D721Med (cell line): ENCODE measurements at regions not wholly inside any gene's neighbourhood (a gene's known extent, or its start where the extent isn't known, plus 50 kb on each side); places are given as distances from the start of the nearest gene placed in this dataset.

Source experiments
- DNase-seq: peaks from one replicate; pipeline ENCODE4 v3.0.0; 2011; ENCODE audit warnings: low spot score; ENCODE audit not compliant: insufficient read length
- FAIRE-seq: peaks from 2 replicates; lab custom pipeline; 2011; peaks lifted over from hg19 to GRCh38; lab: Jason Lieb, UNC
- TF ChIP-seq, protein P1 (sequence below): IDR thresholded peaks from 2 replicates; pipeline ENCODE4 v1.5.1; 2012; ENCODE audit warnings: mild to moderate bottlenecking, control low read depth; ENCODE audit not compliant: insufficient read depth; ENCODE audit errors: missing control alignments

GRCh38 chr5:21665524-21665923 is 1187.6 kb downstream of the CDH12 start:
- DNase-seq = no peak
- FAIRE-seq = no peak
- TF ChIP-seq, protein P1, sequence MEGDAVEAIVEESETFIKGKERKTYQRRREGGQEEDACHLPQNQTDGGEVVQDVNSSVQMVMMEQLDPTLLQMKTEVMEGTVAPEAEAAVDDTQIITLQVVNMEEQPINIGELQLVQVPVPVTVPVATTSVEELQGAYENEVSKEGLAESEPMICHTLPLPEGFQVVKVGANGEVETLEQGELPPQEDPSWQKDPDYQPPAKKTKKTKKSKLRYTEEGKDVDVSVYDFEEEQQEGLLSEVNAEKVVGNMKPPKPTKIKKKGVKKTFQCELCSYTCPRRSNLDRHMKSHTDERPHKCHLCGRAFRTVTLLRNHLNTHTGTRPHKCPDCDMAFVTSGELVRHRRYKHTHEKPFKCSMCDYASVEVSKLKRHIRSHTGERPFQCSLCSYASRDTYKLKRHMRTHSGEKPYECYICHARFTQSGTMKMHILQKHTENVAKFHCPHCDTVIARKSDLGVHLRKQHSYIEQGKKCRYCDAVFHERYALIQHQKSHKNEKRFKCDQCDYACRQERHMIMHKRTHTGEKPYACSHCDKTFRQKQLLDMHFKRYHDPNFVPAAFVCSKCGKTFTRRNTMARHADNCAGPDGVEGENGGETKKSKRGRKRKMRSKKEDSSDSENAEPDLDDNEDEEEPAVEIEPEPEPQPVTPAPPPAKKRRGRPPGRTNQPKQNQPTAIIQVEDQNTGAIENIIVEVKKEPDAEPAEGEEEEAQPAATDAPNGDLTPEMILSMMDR = no peak

DNA sequence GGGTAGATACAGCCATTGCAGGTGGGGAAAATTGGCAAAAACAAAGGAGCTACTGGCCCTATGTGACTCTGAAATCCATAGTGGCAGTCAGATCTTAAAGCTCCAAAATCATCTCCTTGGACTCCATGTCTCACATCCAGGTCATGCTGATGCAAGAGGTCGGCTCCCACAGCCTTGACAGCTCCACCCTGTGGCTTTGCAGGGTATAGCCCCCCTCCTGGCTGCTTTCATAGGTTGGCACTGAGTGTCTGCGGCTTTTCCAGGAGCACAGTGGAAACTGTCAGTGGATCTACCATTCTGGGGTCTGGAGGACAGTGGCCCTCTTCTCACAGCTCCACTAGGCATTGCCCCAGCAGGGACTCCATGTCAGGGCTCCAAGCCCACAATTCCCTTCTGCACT is 1190.1 kb downstream of the CDH12 start:
- DNase-seq = no peak
- TF ChIP-seq, protein P1 = no peak
- FAIRE-seq = no peak

DNA sequence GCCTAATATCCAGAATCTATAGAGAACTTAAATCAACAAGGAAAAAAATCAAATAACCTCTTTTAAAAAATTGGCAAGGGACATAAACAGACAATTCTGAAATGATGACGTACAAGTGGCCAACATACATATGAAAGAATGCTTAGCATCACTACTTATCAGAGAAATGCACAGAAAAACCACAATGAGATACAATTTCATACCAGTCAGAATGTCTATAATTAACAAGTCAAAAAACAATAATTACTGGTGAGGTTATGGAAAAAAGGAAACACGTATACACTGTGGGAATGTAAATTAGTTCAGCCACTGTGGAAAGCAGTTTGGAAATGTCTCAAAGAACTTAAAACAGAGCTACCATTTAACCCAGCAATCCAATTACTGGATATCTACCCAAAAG is 1192.0 kb downstream of the CDH12 start:
- no peak for DNase-seq
- TF ChIP-seq, protein P1 = no peak
- no peak for FAIRE-seq

DNA sequence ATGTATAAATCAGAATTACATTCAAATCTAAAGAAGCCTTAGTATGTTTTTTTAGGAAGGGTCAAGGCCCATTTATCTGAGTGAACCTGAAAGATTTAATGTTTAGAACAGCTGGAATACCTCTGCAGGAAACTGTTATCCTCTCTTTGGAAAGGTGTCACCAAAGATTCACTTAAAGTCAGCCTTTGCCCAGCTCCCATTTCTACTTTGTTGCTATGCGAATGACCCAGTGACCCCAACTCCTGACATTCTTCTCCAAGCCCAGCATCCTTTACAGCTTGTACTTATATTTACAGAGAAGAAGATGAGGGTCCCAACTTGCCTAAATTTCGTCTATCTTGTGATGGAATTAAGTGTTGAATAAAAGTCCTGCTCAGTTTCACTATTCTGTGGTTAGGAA is 1198.6 kb downstream of the CDH12 start:
- TF ChIP-seq, protein P1 = no peak
- FAIRE-seq = no peak

DNA sequence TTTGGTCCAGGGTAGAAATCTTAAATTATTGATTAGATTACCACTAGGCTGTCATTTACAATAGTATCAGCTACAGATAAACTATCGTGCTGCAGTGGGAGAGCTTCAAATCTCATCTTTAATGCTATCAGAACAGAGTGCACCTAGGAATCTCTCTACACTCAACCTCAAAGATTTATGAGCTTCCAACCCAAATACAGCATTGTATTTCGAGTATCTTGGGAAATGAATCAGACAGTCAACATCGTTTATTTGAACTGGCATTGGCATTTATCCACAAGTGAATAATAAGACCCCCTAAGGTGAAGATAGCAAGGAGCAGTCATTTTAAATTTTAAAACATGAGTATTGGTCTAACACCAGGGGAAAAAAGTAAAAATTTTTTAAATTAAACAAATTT is 1203.2 kb downstream of the CDH12 start:
- TF ChIP-seq, protein P1 = no peak
- FAIRE-seq (no peak), DNase-seq (no peak)

More for the DNA sequence above, 1198.6 kb downstream of the CDH12 start:
- no peak for DNase-seq

DNA sequence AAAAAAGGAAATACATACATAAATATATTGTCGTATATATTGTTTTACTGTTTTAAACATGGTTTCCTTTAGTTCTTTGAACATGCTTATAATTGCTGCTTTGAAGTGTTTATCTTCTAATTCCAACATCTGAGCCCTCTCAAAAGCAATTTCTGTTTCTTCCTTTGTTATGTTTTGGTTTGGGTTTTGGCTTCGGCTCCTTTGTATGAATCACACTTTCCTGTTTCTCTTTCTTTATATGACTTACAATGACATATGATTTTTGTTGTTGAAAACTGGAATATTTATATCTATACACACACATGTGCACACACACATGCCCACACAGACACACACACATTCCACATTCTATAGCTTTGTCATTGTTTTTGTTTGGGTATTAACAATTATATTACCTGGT is 1206.7 kb downstream of the CDH12 start:
- FAIRE-seq = no peak
- DNase-seq = no peak

GRCh38 chr5:21644032-21644431 is 1209.1 kb downstream of the CDH12 start:
- TF ChIP-seq, protein P1 = no peak
- FAIRE-seq (no peak), DNase-seq (no peak)

More for the DNA sequence above, 1206.7 kb downstream of the CDH12 start:
- TF ChIP-seq, protein P1 = no peak
